GM12878 (cell line): ENCODE measurements at regions not wholly inside any gene's neighbourhood (a gene's known extent, or its start where the extent isn't known, plus 50 kb on each side); places are given as distances from the start of the nearest gene placed in this dataset.
A peak's percentile ranks its signal among the peaks of the same experiment; 100 is the strongest.

Source experiments
- ATAC-seq: fragments of 200-7000 bp; cut with Tn5 transposase; 3 replicates; pipeline ENCODE4 v1.9.1; 2020; ENCODE audit warnings: mild to moderate bottlenecking, moderate library complexity
- BruUV-seq: library from RNA; stranded (reverse); fragments of 400-500 nt; replicated peaks from 2 replicates; lab custom pipeline; 2021; lab: Mats Ljungman, UMichigan
- CTCF ChIA-PET: fragments of 300-600 bp; sonication (Branson Sonifier 250); formaldehyde crosslinking; extraction: SDS; loops from one replicate; lab custom pipeline; 2021; ENCODE audit warnings: inconsistent platforms; lab: Yijun Ruan, JAX
- POLR2A ChIA-PET: fragments of 350-600 bp; formaldehyde crosslinking; extraction: SDS; loops from one replicate; lab custom pipeline; 2021; ENCODE audit warnings: inconsistent platforms; lab: Charles Lee
- RAD21 ChIA-PET: fragments of 300-600 bp; sonication (Branson Sonifier 250); formaldehyde crosslinking; loops from one replicate; lab custom pipeline; 2023; ENCODE audit warnings: antibody characterized with exemption; ENCODE audit not compliant: unreplicated experiment; lab: Charles Lee
- SMC1A ChIA-PET: fragments of 300-600 bp; sonication (Branson Sonifier 250); formaldehyde crosslinking; loops from one replicate; lab custom pipeline; 2023; ENCODE audit not compliant: unreplicated experiment, uncharacterized antibody; lab: Charles Lee
- DNase-seq: peaks from one replicate; pipeline ENCODE4 v3.0.0-alpha.2; 2011; ENCODE audit warnings: low read depth, low spot score
- FAIRE-seq: peaks from 3 replicates; lab custom pipeline; 2011; peaks lifted over from hg19 to GRCh38; lab: Jason Lieb, UNC
- H2AFZ ChIP-seq: 2 replicates; pipeline ENCODE4 v1.6.0; 2011; ENCODE audit warnings: low read depth, low read length, control low read depth; ENCODE audit not compliant: control insufficient read depth
- H3K27ac ChIP-seq: 2 replicates; pipeline ENCODE4 v1.5.1; 2011; ENCODE audit warnings: control low read depth; ENCODE audit not compliant: control insufficient read depth, insufficient read depth
- H3K27me3 ChIP-seq, 2 experiments: replicated peaks in 1 of 2; 2 replicates each; pipeline versions ENCODE4 v1.6.0 to v1.6.1; 2011; ENCODE audit warnings: low read length in 1 of 2; ENCODE audit not compliant: control insufficient read depth in 2 of 2, insufficient read depth in 2 of 2
- H3K36me3 ChIP-seq, 2 experiments: 2 replicates each; pipeline ENCODE4 v1.5.1; 2011; ENCODE audit warnings: low read length in 1 of 2; ENCODE audit not compliant: control insufficient read depth in 2 of 2, insufficient read depth in 2 of 2
- H3K4me1 ChIP-seq: 2 replicates; pipeline ENCODE4 v1.6.1; 2011; ENCODE audit warnings: mild to moderate bottlenecking, low read length, moderate library complexity, mixed read lengths; ENCODE audit not compliant: control insufficient read depth, insufficient read depth
- H3K4me2 ChIP-seq: 2 replicates; pipeline ENCODE4 v1.6.0; 2011; ENCODE audit warnings: control low read depth; ENCODE audit not compliant: control insufficient read depth, insufficient read depth
- H3K4me3 ChIP-seq: fragments of 200-600 bp; sonication (generic); 2 replicates; pipeline ENCODE4 v1.5.1; 2016
- H3K79me2 ChIP-seq: 2 replicates; pipeline ENCODE4 v1.6.0; 2011; ENCODE audit warnings: low read length; ENCODE audit not compliant: control insufficient read depth, insufficient read depth
- H3K9ac ChIP-seq: 2 replicates; pipeline ENCODE4 v1.8.0; 2011; ENCODE audit warnings: low read length, control low read depth, mixed read lengths; ENCODE audit not compliant: control insufficient read depth, insufficient read depth
- H3K9me3 ChIP-seq: replicated peaks from 3 replicates; pipeline ENCODE4 v1.5.1; 2011; ENCODE audit warnings: mild to moderate bottlenecking, low read length; ENCODE audit not compliant: control insufficient read depth, insufficient read depth
- H4K20me1 ChIP-seq: 2 replicates; pipeline ENCODE4 v1.6.0; 2011; ENCODE audit not compliant: control insufficient read depth, insufficient read depth
- BHLHE40 ChIP-seq, 2 experiments: fragments of 450-650 bp in 1 of 2; IDR thresholded peaks; 2 replicates each; pipeline ENCODE4 v1.6.1; 2011 to 2017; ENCODE audit warnings: low read depth in 2 of 2, borderline replicate concordance in 1 of 2, improper control_type of control experiment in 1 of 2, low read length in 1 of 2, mild to moderate bottlenecking in 1 of 2
- ELK1 ChIP-seq: IDR thresholded peaks from 2 replicates; pipeline ENCODE4 v1.6.1; 2012; ENCODE audit warnings: low read depth, low read length, improper control_type of control experiment
- FOS ChIP-seq: IDR thresholded peaks from 3 replicates; pipeline ENCODE4 v1.6.1; 2011; ENCODE audit warnings: borderline replicate concordance; ENCODE audit not compliant: insufficient read length; ENCODE audit errors: extremely low read depth
- FOXK2 ChIP-seq: fragments of 450-650 bp; IDR thresholded peaks from 2 replicates; pipeline ENCODE4 v1.6.1; 2017; ENCODE audit warnings: mild to moderate bottlenecking, moderate library complexity
- LARP7 ChIP-seq: fragments of 450-650 bp; IDR thresholded peaks from 2 replicates; pipeline ENCODE4 v1.6.1; 2017; ENCODE audit warnings: mild to moderate bottlenecking
- MEF2B ChIP-seq: fragments of 450-650 bp; IDR thresholded peaks from 2 replicates; pipeline ENCODE4 v1.6.1; 2018; ENCODE audit warnings: mild to moderate bottlenecking, moderate library complexity; ENCODE audit not compliant: partially characterized antibody, poor library complexity, severe bottlenecking
- NBN ChIP-seq: fragments of 450-650 bp; IDR thresholded peaks from 2 replicates; pipeline ENCODE4 v1.6.1; 2016
- POLR2AphosphoS2 ChIP-seq: IDR thresholded peaks from 2 replicates; pipeline ENCODE4 v1.6.1; 2011; ENCODE audit warnings: low read depth, mild to moderate bottlenecking, low read length, improper control_type of control experiment, moderate library complexity
- PRDM15 ChIP-seq: fragments of 450-650 bp; formaldehyde crosslinking; IDR thresholded peaks from 2 replicates; pipeline ENCODE4 v1.4.0; 2020; ENCODE audit warnings: mild to moderate bottlenecking, moderate library complexity
- RUNX3 ChIP-seq: IDR thresholded peaks from 2 replicates; pipeline ENCODE4 v1.6.1; 2012; ENCODE audit warnings: low read length, inconsistent platforms
- SKIL ChIP-seq: fragments of 450-650 bp; IDR thresholded peaks from 2 replicates; pipeline ENCODE4 v1.6.1; 2017; ENCODE audit warnings: mild to moderate bottlenecking, low read depth, inconsistent platforms; ENCODE audit not compliant: poor library complexity, severe bottlenecking
- ZBTB40 ChIP-seq: fragments of 450-650 bp; IDR thresholded peaks from 2 replicates; pipeline ENCODE4 v1.6.1; 2016; ENCODE audit warnings: mild to moderate bottlenecking, moderate library complexity, borderline replicate concordance
- ZNF384 ChIP-seq: IDR thresholded peaks from 2 replicates; pipeline ENCODE4 v1.6.1; 2012; ENCODE audit warnings: low read depth, mild to moderate bottlenecking, low read length, improper control_type of control experiment, borderline replicate concordance
- in situ Hi-C: fragments of 300-500 bp; cut with MboI; formaldehyde crosslinking; loops from 9 replicates; pipeline ENCODE4 v1.14.3; 2018; ENCODE audit warnings: mixed read lengths
- intact Hi-C: fragments of 100-400 bp; cut with micrococcal nuclease; formaldehyde crosslinking; loops from one replicate; pipeline ENCODE4 v1.14.2; 2022; ENCODE audit not compliant: unreplicated experiment

GRCh38 chr3:96491023-96491422 lies 323.4 kb upstream of the EPHA6 start:
- intact Hi-C loops: no loop called here
- RAD21 ChIA-PET: no interaction called here
- SMC1A ChIA-PET: no interaction called here
- FAIRE-seq (no peak), DNase-seq (no peak), ATAC-seq (peak; percentile 52)
- H3K79me2 ChIP-seq: no peaks in the 10 kb centered on the region
- no peaks in the 10 kb centered on the region for H3K36me3 ChIP-seq
- in situ Hi-C loops: no loop called here
- H3K4me3 ChIP-seq: no peak overlapping the region
- CTCF ChIA-PET: no interaction called here
- no peak overlapping the region for H3K27ac ChIP-seq
- H3K4me2 ChIP-seq: no peak overlapping the region
- no peaks in the 10 kb centered on the region for H4K20me1 ChIP-seq
- no peak overlapping the region for H3K9ac ChIP-seq
- H3K27me3 ChIP-seq: no peaks in the 10 kb centered on the region
- no TSS peak for BruUV-seq
- no peaks in the 10 kb centered on the region; the same call in 2 of the 3 replicates for H3K9me3 ChIP-seq
- H2AFZ ChIP-seq: no peak overlapping the region
- POLR2A ChIA-PET: no interaction called here
- H3K4me1 ChIP-seq: no peaks in the 10 kb centered on the region
- TF ChIP-seq FOS: no peak
- no peak for TF ChIP-seq PRDM15
- no peak for TF ChIP-seq ELK1
- no peak for TF ChIP-seq FOXK2
- no peak for TF ChIP-seq ZBTB40
- no peak for TF ChIP-seq BHLHE40 (IDR thresholded peaks at IDR 0.05; ENCODE audit: borderline replicate concordance in 1 of 2, low read depth in 2 of 2, low read length in 1 of 2)
- no peak for TF ChIP-seq NBN
- peak; percentile 65 for TF ChIP-seq MEF2B
- no peak for TF ChIP-seq SKIL
- no peak for TF ChIP-seq POLR2AphosphoS2
- TF ChIP-seq RUNX3: 0 out of 2 replicates have a peak, but pooled peaks have one; percentile 8
- 0 out of 2 replicates have a peak, but pooled peaks have one; percentile 33 for TF ChIP-seq ZNF384
- no peak for TF ChIP-seq LARP7
